ENCODE measurements at regions not wholly inside any gene's neighbourhood (a gene's known extent, or its start where the extent isn't known, plus 50 kb on each side); places are given as distances from the start of the nearest gene placed in this dataset.

GRCh38 chr13:73310366-73310765 lies 251.6 kb downstream of the KLF5 start:
- TF ChIP-seq CTCF (IDR thresholded peaks at IDR 0.05; ENCODE audit: low read length) (no peak), EZH2 (IDR thresholded peaks at IDR 0.05; ENCODE audit: borderline replicate concordance, low read length) (no peak)
